PFSK-1 (cell line): ENCODE measurements at regions not wholly inside any gene's neighbourhood (a gene's known extent, or its start where the extent isn't known, plus 50 kb on each side); places are given as distances from the start of the nearest gene placed in this dataset.

Experiments
- FOXP2 ChIP-seq: optimal IDR thresholded peaks from 2 replicates; pipeline ENCODE3; 2011; ENCODE audit warnings: borderline replicate concordance, control low read depth, inconsistent platforms; ENCODE audit not compliant: insufficient read depth; ENCODE audit errors: extremely low read length, extremely low read depth
- POLR2AphosphoS5 ChIP-seq: IDR thresholded peaks from 2 replicates; pipeline ENCODE4 v1.6.1; 2012; ENCODE audit warnings: low read depth, mild to moderate bottlenecking, control low read depth, low read length, moderate library complexity
- SIN3A ChIP-seq: IDR thresholded peaks from 2 replicates; pipeline ENCODE4 v1.6.1; 2012; ENCODE audit warnings: mild to moderate bottlenecking, low read length, moderate library complexity, borderline replicate concordance; ENCODE audit not compliant: insufficient read depth
- TAF1 ChIP-seq: IDR thresholded peaks from 2 replicates; pipeline ENCODE4 v1.6.1; 2012; ENCODE audit warnings: low read length, control low read depth, borderline replicate concordance; ENCODE audit not compliant: insufficient read depth
- TF ChIP-seq, protein P1 (sequence below), 2 experiments: IDR thresholded peaks; 2 replicates each; pipeline versions ENCODE4 v1.6.1 to v1.8.0; 2011 to 2012; ENCODE audit warnings: low read depth in 2 of 2, low read length in 2 of 2, control low read depth in 1 of 2, inconsistent platforms in 1 of 2, mild to moderate bottlenecking in 1 of 2, moderate library complexity in 1 of 2; ENCODE audit not compliant: insufficient read depth in 1 of 2

GRCh38 chr5:52334367-52334766, 453.3 kb upstream of the ITGA1 start:
- TF ChIP-seq POLR2AphosphoS5 (no peak), FOXP2 (no peak), SIN3A (no peak), TAF1 (no peak)
- TF ChIP-seq, protein P1, sequence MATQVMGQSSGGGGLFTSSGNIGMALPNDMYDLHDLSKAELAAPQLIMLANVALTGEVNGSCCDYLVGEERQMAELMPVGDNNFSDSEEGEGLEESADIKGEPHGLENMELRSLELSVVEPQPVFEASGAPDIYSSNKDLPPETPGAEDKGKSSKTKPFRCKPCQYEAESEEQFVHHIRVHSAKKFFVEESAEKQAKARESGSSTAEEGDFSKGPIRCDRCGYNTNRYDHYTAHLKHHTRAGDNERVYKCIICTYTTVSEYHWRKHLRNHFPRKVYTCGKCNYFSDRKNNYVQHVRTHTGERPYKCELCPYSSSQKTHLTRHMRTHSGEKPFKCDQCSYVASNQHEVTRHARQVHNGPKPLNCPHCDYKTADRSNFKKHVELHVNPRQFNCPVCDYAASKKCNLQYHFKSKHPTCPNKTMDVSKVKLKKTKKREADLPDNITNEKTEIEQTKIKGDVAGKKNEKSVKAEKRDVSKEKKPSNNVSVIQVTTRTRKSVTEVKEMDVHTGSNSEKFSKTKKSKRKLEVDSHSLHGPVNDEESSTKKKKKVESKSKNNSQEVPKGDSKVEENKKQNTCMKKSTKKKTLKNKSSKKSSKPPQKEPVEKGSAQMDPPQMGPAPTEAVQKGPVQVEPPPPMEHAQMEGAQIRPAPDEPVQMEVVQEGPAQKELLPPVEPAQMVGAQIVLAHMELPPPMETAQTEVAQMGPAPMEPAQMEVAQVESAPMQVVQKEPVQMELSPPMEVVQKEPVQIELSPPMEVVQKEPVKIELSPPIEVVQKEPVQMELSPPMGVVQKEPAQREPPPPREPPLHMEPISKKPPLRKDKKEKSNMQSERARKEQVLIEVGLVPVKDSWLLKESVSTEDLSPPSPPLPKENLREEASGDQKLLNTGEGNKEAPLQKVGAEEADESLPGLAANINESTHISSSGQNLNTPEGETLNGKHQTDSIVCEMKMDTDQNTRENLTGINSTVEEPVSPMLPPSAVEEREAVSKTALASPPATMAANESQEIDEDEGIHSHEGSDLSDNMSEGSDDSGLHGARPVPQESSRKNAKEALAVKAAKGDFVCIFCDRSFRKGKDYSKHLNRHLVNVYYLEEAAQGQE (IDR thresholded peaks at IDR 0.05; ENCODE audit: insufficient read depth in 1 of 2, low read depth in 2 of 2, low read length in 2 of 2), result no peak

DNA sequence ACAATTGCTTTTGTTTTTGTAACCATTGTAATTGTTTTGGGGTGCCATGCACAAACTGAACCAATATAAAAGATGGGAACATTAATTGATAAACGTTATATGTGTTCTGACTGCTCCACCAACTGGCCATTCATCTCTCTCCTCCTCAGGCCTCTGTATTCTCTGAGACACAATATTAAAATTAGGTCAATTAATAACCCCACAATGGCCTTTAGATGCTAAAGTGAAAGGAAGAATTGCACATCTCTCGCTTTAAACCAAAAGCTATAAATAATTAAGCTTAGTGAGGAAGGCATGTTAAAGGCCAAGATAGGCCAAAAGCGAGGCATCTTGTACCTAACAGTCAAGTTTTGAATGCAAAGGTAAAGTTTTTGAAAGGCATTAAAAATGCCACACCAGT, 448.4 kb upstream of the ITGA1 start:
- no peak for TF ChIP-seq TAF1
- TF ChIP-seq FOXP2, result no peak
- no peak for TF ChIP-seq POLR2AphosphoS5
- TF ChIP-seq SIN3A, result no peak
- TF ChIP-seq, protein P1 (IDR thresholded peaks at IDR 0.05; ENCODE audit: insufficient read depth in 1 of 2, low read depth in 2 of 2, low read length in 2 of 2), result no peak

DNA sequence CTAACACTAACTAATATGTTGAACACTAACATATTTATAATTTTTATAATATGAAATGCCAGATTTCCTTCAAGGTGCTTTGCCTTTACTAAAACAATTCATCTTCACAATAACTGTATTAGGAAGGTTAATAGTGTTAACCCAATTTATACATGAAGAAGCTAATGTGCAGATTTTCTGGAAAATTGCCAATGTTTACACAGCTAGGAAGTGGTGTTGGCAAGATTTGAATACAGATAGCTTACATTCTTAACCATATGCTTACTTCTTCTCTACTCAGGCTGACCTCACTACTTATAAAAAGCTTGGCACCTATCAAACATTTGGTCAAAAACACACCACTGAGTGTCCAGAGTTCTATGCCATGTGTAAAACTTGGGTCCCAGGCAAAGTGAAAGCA, 445.4 kb upstream of the ITGA1 start:
- TF ChIP-seq POLR2AphosphoS5 (no peak), TAF1 (no peak), SIN3A (no peak), FOXP2 (no peak)
- TF ChIP-seq, protein P1 (IDR thresholded peaks at IDR 0.05; ENCODE audit: insufficient read depth in 1 of 2, low read depth in 2 of 2, low read length in 2 of 2), result no peak

- no peak for TF ChIP-seq TAF1
- TF ChIP-seq SIN3A, result no peak
- TF ChIP-seq, protein P1 (IDR thresholded peaks at IDR 0.05; ENCODE audit: insufficient read depth in 1 of 2, low read depth in 2 of 2, low read length in 2 of 2), result no peak
- no peak for TF ChIP-seq FOXP2
- no peak for TF ChIP-seq POLR2AphosphoS5
Measured at GRCh38 chr5:52356311-52356918, 431.3 kb upstream of the ITGA1 start.
